ENCODE measurements at regions not wholly inside any gene's neighbourhood (a gene's known extent, or its start where the extent isn't known, plus 50 kb on each side); places are given as distances from the start of the nearest gene placed in this dataset.

DNA sequence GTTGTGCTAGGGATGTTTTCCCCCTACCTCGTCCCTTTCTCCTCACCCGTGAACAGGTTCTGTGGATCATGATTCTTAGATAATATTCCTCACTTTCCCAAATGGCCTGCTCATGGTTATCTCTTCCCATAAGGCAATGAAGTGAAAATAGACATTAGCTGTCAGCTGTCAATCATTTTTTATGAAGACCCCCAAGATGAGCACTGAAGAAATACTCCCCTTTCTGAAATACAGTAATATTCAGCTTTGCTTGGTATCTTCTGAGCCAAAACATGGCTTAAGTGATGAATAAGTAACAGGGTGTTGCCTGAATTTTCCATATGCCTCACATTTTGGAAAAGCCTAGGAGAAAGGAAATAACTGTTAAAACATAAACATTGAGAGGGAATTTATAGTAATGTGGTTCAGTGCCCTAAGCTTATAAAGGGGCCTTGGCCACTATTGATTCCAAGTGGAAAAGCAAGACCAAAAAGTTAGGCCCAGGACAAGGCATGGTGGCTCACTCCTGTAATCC is 70.7 kb upstream of the NAP1L1 start:
- no peaks in the 10 kb centered on the region for H3K9me3 Mint-ChIP-seq
- no peak overlapping the region for H3K4me3 ChIP-seq (ENCODE audit: low read length)
- H3K27ac Mint-ChIP-seq, result no peak overlapping the region
- no peaks in the 10 kb centered on the region for H3K36me3 ChIP-seq (ENCODE audit: insufficient read depth, low read length)
- DNase-seq, result no peak
- peaks cover 10 to 18% (median 12%) of the 10 kb centered on the region in 3 donors for H3K4me1 Mint-ChIP-seq
- H3K27me3 Mint-ChIP-seq, result peaks cover 0 to 4% of the 10 kb centered on the region in 2 donors
- no peak overlapping the region for H3K27ac ChIP-seq (ENCODE audit: low read depth, low read length)
- POLR2A ChIA-PET, result no interaction called here
- no peaks in the 10 kb centered on the region for H3K36me3 Mint-ChIP-seq
- no peaks in the 10 kb centered on the region for H3K27me3 ChIP-seq (ENCODE audit: insufficient read depth, low read length, poor library complexity, severe bottlenecking)
- peaks cover 8% of the 10 kb centered on the region for H3K4me1 ChIP-seq (ENCODE audit: insufficient read depth, low read length)
- H3K4me3 Mint-ChIP-seq, result no peak overlapping the region
- no peaks in the 10 kb centered on the region for H3K9me3 ChIP-seq (ENCODE audit: low read length)
- CTCF ChIA-PET, result interaction anchor here (1.2 kb wide), 2 partner anchors 11 to 71 kb away, joined by 3 to 4 read pairs; partner anchors contain the start of gene NAP1L1

DNA sequence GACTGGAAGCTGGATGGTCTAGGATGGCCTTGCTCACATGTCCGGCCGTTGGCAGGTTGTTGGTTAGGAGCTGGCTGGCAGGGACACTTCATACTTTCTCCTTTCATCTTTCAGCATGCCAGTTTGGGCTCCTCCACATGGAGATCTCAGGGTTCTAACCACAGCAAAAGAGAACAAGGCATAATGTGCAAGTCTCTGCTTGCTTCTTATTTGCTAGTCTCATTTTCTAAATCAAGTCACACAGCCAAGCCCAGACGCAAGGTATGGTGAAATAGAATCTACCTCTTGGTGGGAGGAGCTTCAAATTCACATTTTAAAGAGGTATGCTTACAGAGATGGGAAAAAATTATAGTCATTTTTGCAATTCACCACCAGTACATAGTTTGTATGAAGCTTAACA is 69.1 kb upstream of the NAP1L1 start:
- Mint-ChIP-seq H3K4me1 (peaks cover 4 to 6% (median 5%) of the 10 kb centered on the region in 3 donors), H3K36me3 (no peaks in the 10 kb centered on the region), H3K4me3 (no peak overlapping the region), H3K9me3 (no peaks in the 10 kb centered on the region), H3K27me3 (peaks cover 0 to 6% of the 10 kb centered on the region in 2 donors), H3K27ac (no peak overlapping the region)
- Histone ChIP-seq H3K27me3 (ENCODE audit: insufficient read depth, low read length, poor library complexity, severe bottlenecking) (no peaks in the 10 kb centered on the region), H3K36me3 (ENCODE audit: insufficient read depth, low read length) (no peaks in the 10 kb centered on the region), H3K4me3 (ENCODE audit: low read length) (no peak overlapping the region), H3K9me3 (ENCODE audit: low read length) (no peaks in the 10 kb centered on the region), H3K4me1 (ENCODE audit: insufficient read depth, low read length) (peaks cover 3% of the 10 kb centered on the region), H3K27ac (ENCODE audit: low read depth, low read length) (no peak overlapping the region)
- CTCF ChIA-PET, result no interaction called here
- POLR2A ChIA-PET, result no interaction called here
- no peak for DNase-seq

DNA sequence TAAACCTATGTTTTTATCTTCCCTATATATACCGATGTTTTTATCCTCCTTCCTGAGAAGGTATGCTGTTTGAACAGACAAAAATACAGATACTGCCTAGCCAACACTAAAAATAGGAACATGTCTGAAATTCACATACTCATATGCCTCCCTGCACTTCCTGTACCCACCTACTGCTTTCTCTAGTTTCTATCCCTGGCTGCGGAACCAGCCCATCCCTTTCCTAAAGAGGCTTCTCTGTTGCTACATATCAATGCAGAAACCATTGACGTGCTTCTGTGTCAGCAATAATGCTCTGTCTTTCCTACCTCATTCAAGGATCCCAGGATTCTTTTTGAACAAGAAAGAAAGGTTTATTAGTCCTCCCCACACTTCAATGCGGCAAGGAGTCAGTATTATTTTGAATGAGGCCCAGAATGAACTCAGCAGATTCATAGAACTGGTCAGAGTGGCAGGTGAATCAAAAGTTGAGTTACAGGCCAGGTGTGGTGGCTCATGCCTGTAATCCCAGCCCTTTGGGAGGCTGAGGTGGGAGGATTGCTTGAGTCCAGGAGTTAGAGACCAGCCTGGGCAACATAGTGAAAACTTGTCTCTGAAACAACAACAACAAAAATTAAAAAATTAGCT is 67.8 kb upstream of the NAP1L1 start:
- no peaks in the 10 kb centered on the region for H3K36me3 Mint-ChIP-seq
- no peak overlapping the region for H3K27ac Mint-ChIP-seq
- no peaks in the 10 kb centered on the region for H3K36me3 ChIP-seq (ENCODE audit: insufficient read depth, low read length)
- no peaks in the 10 kb centered on the region for H3K9me3 ChIP-seq (ENCODE audit: low read length)
- CTCF ChIA-PET, result no interaction called here
- peaks cover 0 to 3% (median 0%) of the 10 kb centered on the region in 3 donors for H3K4me1 Mint-ChIP-seq
- H3K27me3 ChIP-seq (ENCODE audit: insufficient read depth, low read length, poor library complexity, severe bottlenecking), result no peaks in the 10 kb centered on the region
- H3K27me3 Mint-ChIP-seq, result peaks cover 0 to 9% of the 10 kb centered on the region in 2 donors
- H3K4me1 ChIP-seq (ENCODE audit: insufficient read depth, low read length), result no peaks in the 10 kb centered on the region
- DNase-seq, result no peak
- POLR2A ChIA-PET, result no interaction called here
- H3K9me3 Mint-ChIP-seq, result no peaks in the 10 kb centered on the region
- H3K4me3 Mint-ChIP-seq, result no peak overlapping the region
- no peak overlapping the region for H3K27ac ChIP-seq (ENCODE audit: low read depth, low read length)
- no peak overlapping the region for H3K4me3 ChIP-seq (ENCODE audit: low read length)

DNA sequence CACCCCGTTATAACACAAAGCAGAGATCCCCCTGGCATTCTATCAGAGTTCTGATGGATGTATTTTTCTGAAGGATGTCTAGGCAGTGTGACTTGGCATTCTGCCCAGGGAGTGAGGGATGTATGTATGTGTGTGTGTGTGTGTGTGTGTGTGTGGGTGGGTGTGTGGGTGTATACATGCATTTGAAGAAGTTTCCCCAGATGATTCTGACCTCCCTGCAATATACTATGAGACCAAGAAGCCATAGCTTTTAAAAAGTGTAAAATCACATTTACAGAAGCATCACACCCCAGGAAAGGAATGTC is 59.7 kb upstream of the NAP1L1 start:
- Mint-ChIP-seq H3K36me3 (no peaks in the 10 kb centered on the region), H3K27me3 (peaks cover 0 to 3% of the 10 kb centered on the region in 2 donors), H3K9me3 (no peaks in the 10 kb centered on the region), H3K4me1 (peaks cover 19 to 22% (median 20%) of the 10 kb centered on the region in 3 donors), H3K4me3 (peak overlapping the region in 3 of 7 donors; percentile 0 to 12 (median 7)), H3K27ac (peak overlapping the region in 4 of 8 donors; percentile 13 to 51 (median 41))
- no peak overlapping the region for H3K27ac ChIP-seq (ENCODE audit: low read depth, low read length)
- CTCF ChIA-PET, result interaction anchor here (1.0 to 1.2 kb wide), 2 partner anchors 12 to 14 kb away, joined by 4 read pairs; no protein-coding TSS in a partner anchor
- POLR2A ChIA-PET, result no interaction called here
- no peak overlapping the region for H3K4me3 ChIP-seq (ENCODE audit: low read length)
- peaks cover 16% of the 10 kb centered on the region for H3K4me1 ChIP-seq (ENCODE audit: insufficient read depth, low read length)
- peak in 3 of 5 donors; percentile 46 to 54 (median 49) for DNase-seq
- H3K36me3 ChIP-seq (ENCODE audit: insufficient read depth, low read length), result no peaks in the 10 kb centered on the region
- H3K27me3 ChIP-seq (ENCODE audit: insufficient read depth, low read length, poor library complexity, severe bottlenecking), result no peaks in the 10 kb centered on the region
- no peaks in the 10 kb centered on the region for H3K9me3 ChIP-seq (ENCODE audit: low read length)

DNA sequence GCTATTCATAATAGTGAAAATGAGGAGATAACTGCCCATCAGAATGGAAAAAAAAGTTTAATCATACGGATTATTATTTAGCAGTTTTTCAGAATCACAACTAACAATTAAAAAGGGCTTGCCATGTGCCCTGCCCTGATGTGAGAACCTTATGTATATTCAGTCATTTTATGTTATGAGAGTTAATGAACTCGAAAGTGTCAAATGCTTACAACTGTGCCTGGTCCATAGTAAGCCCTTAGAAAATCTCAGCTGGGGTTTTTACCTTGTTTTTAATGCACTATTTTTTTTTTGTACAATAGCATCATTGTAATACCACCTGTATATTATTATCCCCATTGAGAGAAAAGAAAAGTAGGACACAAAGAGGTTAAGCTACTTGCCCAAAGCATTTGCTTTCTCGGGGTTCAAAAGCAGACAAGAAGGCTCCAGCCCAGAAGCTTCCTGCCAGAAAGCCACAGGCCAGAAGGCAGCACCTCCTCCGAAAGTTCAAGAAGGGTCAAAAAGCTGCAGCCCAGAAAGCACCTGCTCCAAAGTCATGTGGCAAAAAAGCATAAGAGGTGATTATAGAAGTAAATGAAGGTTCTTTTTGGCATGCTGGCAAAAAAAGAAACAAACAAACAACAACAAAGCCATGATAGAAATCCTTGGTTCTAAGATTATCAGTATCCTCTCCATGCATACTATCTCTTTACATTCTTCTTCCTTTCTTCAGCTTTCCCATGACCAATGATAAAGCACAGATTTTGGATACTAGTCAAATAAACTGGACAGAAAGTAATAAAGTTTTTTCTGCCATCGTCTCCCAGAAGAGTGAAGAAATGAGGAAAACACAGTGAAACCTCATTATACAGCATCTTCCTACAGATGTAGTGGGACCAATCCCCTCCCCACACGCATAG is 59.1 kb upstream of the NAP1L1 start:
- POLR2A ChIA-PET, result no interaction called here
- Mint-ChIP-seq H3K27ac (peak overlapping the region in 6 of 8 donors; percentile 13 to 68 (median 41)), H3K36me3 (no peaks in the 10 kb centered on the region), H3K9me3 (no peaks in the 10 kb centered on the region), H3K4me1 (peaks cover 19 to 22% (median 20%) of the 10 kb centered on the region in 3 donors), H3K4me3 (peak overlapping the region in 3 of 7 donors; percentile 0 to 12 (median 7)), H3K27me3 (peaks cover 0 to 3% of the 10 kb centered on the region in 2 donors)
- Histone ChIP-seq H3K27ac (ENCODE audit: low read depth, low read length) (no peak overlapping the region), H3K27me3 (ENCODE audit: insufficient read depth, low read length, poor library complexity, severe bottlenecking) (no peaks in the 10 kb centered on the region), H3K9me3 (ENCODE audit: low read length) (no peaks in the 10 kb centered on the region), H3K4me3 (ENCODE audit: low read length) (no peak overlapping the region), H3K4me1 (ENCODE audit: insufficient read depth, low read length) (peaks cover 16% of the 10 kb centered on the region), H3K36me3 (ENCODE audit: insufficient read depth, low read length) (no peaks in the 10 kb centered on the region)
- DNase-seq, result peak in 2 of 5 donors; percentile 20 to 48
- CTCF ChIA-PET, result interaction anchor here (1.0 to 1.2 kb wide), 2 partner anchors 12 to 15 kb away, joined by 4 read pairs; no protein-coding TSS in a partner anchor

DNA sequence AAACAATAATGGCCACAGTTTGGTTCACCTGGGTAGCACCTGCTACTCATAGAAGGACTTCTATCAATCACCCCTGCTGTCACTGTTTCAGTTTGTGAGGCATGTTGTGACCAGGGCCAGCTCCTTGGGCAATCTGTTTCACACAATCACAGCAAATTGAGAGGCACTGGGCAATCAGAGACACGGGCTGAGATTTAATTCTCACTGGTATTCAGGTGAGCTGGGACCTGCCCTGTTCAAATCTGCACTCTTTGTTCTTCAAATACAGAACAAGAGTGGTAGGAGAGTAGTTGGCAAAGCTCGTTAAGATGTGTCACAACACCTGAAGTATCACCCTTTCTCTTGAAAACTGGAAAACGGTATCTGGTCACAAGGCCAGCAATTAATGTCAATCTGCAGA is 57.8 kb upstream of the NAP1L1 start:
- H3K9me3 Mint-ChIP-seq, result peaks cover 0 to 2% (median 0%) of the 10 kb centered on the region in 5 donors
- H3K4me1 Mint-ChIP-seq, result peaks cover 19 to 22% (median 20%) of the 10 kb centered on the region in 3 donors
- Histone ChIP-seq H3K27me3 (ENCODE audit: insufficient read depth, low read length, poor library complexity, severe bottlenecking) (no peaks in the 10 kb centered on the region), H3K4me3 (ENCODE audit: low read length) (no peak overlapping the region), H3K27ac (ENCODE audit: low read depth, low read length) (no peak overlapping the region), H3K36me3 (ENCODE audit: insufficient read depth, low read length) (no peaks in the 10 kb centered on the region), H3K4me1 (ENCODE audit: insufficient read depth, low read length) (peaks cover 16% of the 10 kb centered on the region), H3K9me3 (ENCODE audit: low read length) (no peaks in the 10 kb centered on the region)
- no peak overlapping the region for H3K27ac Mint-ChIP-seq
- no peaks in the 10 kb centered on the region for H3K27me3 Mint-ChIP-seq
- no peaks in the 10 kb centered on the region for H3K36me3 Mint-ChIP-seq
- no peak overlapping the region for H3K4me3 Mint-ChIP-seq
- POLR2A ChIA-PET, result no interaction called here
- DNase-seq, result no peak
- CTCF ChIA-PET, result no interaction called here

DNA sequence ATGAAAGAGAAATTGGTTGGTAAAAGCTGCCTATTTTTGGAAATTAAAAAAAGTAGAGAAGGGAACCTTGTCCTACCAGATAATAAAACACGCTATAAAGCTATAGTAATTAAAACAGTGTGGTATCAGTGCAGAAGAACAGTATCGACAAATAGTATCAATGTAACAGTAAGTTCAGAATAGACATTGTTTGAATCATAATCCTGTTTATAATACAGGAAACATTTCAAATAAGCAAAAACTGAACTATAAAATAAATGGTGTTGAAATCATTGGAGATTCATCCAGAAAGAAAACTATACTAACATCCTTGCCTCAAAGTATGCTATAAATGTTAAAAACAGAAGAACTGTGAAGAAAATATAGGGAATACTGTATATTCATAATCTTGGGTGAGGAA is 54.2 kb upstream of the NAP1L1 start:
- DNase-seq, result no peak
- H3K4me3 Mint-ChIP-seq, result no peak overlapping the region
- POLR2A ChIA-PET, result no interaction called here
- Histone ChIP-seq H3K9me3 (ENCODE audit: low read length) (no peaks in the 10 kb centered on the region), H3K27ac (ENCODE audit: low read depth, low read length) (no peak overlapping the region), H3K4me1 (ENCODE audit: insufficient read depth, low read length) (peaks cover 7% of the 10 kb centered on the region), H3K4me3 (ENCODE audit: low read length) (no peak overlapping the region), H3K36me3 (ENCODE audit: insufficient read depth, low read length) (no peaks in the 10 kb centered on the region), H3K27me3 (ENCODE audit: insufficient read depth, low read length, poor library complexity, severe bottlenecking) (no peaks in the 10 kb centered on the region)
- CTCF ChIA-PET, result no interaction called here
- H3K27ac Mint-ChIP-seq, result no peak overlapping the region
- peaks cover 8 to 12% (median 10%) of the 10 kb centered on the region in 3 donors for H3K4me1 Mint-ChIP-seq
- no peaks in the 10 kb centered on the region for H3K27me3 Mint-ChIP-seq
- H3K36me3 Mint-ChIP-seq, result no peaks in the 10 kb centered on the region
- peaks cover 0 to 2% (median 0%) of the 10 kb centered on the region in 5 donors for H3K9me3 Mint-ChIP-seq

DNA sequence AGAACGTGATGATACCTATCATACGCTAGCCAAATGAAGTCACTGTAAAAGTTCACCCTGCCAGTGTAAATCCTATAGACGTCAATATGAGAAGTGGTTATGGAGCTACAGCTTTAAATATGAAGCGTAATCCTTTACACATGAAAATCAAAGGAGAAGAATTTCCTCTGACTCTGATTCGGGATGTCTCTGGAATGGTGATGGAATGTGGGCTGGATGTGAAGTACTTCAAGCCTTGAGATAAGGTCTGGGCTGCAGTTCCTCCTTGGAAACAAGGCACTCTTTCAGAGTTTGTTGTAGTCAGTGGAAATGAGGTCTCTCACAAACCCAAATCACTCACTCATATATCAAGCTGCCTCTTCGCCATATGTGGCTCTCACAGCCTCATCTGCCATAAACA is 53.1 kb upstream of the NAP1L1 start:
- no peak for DNase-seq
- peaks cover 0 to 2% (median 0%) of the 10 kb centered on the region in 5 donors for H3K9me3 Mint-ChIP-seq
- H3K4me1 ChIP-seq (ENCODE audit: insufficient read depth, low read length), result no peaks in the 10 kb centered on the region
- CTCF ChIA-PET, result no interaction called here
- H3K27me3 Mint-ChIP-seq, result no peaks in the 10 kb centered on the region
- H3K27ac ChIP-seq (ENCODE audit: low read depth, low read length), result no peak overlapping the region
- POLR2A ChIA-PET, result no interaction called here
- peaks cover 0 to 3% (median 3%) of the 10 kb centered on the region in 3 donors for H3K4me1 Mint-ChIP-seq
- H3K27me3 ChIP-seq (ENCODE audit: insufficient read depth, low read length, poor library complexity, severe bottlenecking), result no peaks in the 10 kb centered on the region
- no peaks in the 10 kb centered on the region for H3K9me3 ChIP-seq (ENCODE audit: low read length)
- H3K36me3 Mint-ChIP-seq, result no peaks in the 10 kb centered on the region
- H3K27ac Mint-ChIP-seq, result peak overlapping the region in 1 of 8 donors; percentile 17
- no peak overlapping the region for H3K4me3 Mint-ChIP-seq
- H3K4me3 ChIP-seq (ENCODE audit: low read length), result no peak overlapping the region
- H3K36me3 ChIP-seq (ENCODE audit: insufficient read depth, low read length), result no peaks in the 10 kb centered on the region
